ENCODE measurements at regions not wholly inside any gene's neighbourhood (a gene's known extent, or its start where the extent isn't known, plus 50 kb on each side); places are given as distances from the start of the nearest gene placed in this dataset.

- no peak for DNase-seq (ENCODE audit: low read depth)
- TF ChIP-seq CTCF (IDR thresholded peaks at IDR 0.05; ENCODE audit: insufficient read depth, low read depth, low read length): no peak
- H3K4me3 ChIP-seq (ENCODE audit: low read depth, low read length): no peak overlapping the region
These were observed 193.6 kb upstream of the FSCB start for GRCh38 chr14:44700694-44701093.

- DNase-seq (ENCODE audit: low read depth): peak; percentile 28
- no peak for TF ChIP-seq CTCF (IDR thresholded peaks at IDR 0.05; ENCODE audit: insufficient read depth, low read depth, low read length)
- H3K4me3 ChIP-seq (ENCODE audit: low read depth, low read length): no peak overlapping the region
These were observed 193.1 kb upstream of the FSCB start for GRCh38 chr14:44700184-44700583.

DNA sequence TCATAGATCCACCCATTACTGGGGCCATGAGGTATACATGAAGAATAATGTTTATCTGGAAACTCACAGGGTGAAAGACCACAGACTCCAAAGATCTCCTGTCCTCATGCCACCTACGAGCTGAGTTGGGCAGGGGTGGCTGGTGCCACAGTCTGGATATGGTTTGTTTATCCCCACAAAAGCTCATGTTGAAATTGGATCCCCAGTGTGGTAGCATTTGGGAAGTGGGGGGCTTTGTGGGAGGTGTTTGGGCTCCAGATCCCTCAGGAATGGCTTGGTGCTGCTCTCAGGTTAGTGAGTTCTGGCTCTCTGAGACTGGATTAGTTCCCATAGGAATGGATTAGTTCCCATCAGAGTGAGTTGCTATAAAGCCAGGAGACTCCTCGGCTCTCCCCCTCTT, 192.3 kb upstream of the FSCB start:
- DNase-seq (ENCODE audit: low read depth): no peak
- no peak overlapping the region for H3K4me3 ChIP-seq (ENCODE audit: low read depth, low read length)
- no peak for TF ChIP-seq CTCF (IDR thresholded peaks at IDR 0.05; ENCODE audit: insufficient read depth, low read depth, low read length)

DNA sequence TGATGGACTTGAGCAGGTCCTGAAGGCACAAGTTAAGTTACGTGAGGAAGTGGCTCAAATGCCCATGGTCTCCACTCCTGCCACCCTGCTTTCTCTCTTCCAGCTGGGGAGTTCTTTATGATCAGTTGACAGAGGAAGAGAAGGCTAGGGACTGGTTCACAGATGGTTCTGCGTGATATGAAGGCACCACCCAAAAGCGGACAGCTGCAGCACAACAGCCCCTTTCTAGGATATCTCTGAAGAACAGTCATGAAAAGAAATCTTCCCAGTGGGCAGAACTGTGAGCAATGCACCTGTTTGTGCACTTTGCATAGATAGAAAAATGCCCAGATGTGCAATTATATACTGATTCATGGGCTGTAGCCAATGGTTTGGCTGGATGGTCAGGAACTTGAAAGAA, 162.4 kb upstream of the FSCB start:
- no peak for TF ChIP-seq CTCF (IDR thresholded peaks at IDR 0.05; ENCODE audit: insufficient read depth, low read depth, low read length)
- no peak for DNase-seq (ENCODE audit: low read depth)
- H3K4me3 ChIP-seq (ENCODE audit: low read depth, low read length): no peak overlapping the region

GRCh38 chr14:44663136-44663535, 156.1 kb upstream of the FSCB start:
- no peak for DNase-seq (ENCODE audit: low read depth)
- no peak for TF ChIP-seq CTCF (IDR thresholded peaks at IDR 0.05; ENCODE audit: insufficient read depth, low read depth, low read length)
- H3K4me3 ChIP-seq (ENCODE audit: low read depth, low read length): no peak overlapping the region

- no peak overlapping the region for H3K4me3 ChIP-seq (ENCODE audit: low read depth, low read length)
- TF ChIP-seq CTCF (IDR thresholded peaks at IDR 0.05; ENCODE audit: insufficient read depth, low read depth, low read length): no peak
- no peak for DNase-seq (ENCODE audit: low read depth)
These were observed 155.3 kb upstream of the FSCB start for GRCh38 chr14:44662250-44662891.

DNA sequence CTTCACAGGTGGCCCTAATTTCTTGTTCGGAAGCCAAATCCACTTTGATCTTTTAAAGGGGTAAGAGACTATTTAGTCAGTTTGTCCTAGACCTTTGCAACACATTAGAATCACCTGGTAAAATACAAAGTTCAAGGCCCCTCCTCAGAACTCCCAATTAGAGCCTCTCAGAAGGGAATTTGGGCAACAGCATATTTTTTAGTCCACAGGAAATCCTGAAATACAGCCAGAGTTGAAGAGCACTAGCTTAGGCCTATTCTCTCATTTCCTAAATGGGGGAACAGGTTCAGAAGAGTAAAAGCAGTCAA, 151.3 kb upstream of the FSCB start:
- no peak for TF ChIP-seq CTCF (IDR thresholded peaks at IDR 0.05; ENCODE audit: insufficient read depth, low read depth, low read length)
- DNase-seq (ENCODE audit: low read depth): no peak

More for the DNA sequence above, 151.3 kb upstream of the FSCB start:
- H3K4me3 ChIP-seq (ENCODE audit: low read depth, low read length): no peak overlapping the region
